ENCODE measurements at regions not wholly inside any gene's neighbourhood (a gene's known extent, or its start where the extent isn't known, plus 50 kb on each side); places are given as distances from the start of the nearest gene placed in this dataset.

- in situ Hi-C loops (cut with HindIII; ENCODE audit: low pct_unique_long_range_greater_than_20kb, low sequenced_read_pairs) = no loop called here
- DNase-seq (ENCODE audit: low read depth, low spot score) = no peak
Observed at GRCh38 chr13:84377106-84377505, 494.8 kb upstream of the SLITRK1 start.

- in situ Hi-C loops (cut with HindIII; ENCODE audit: low pct_unique_long_range_greater_than_20kb, low sequenced_read_pairs) = no loop called here
- DNase-seq (ENCODE audit: low read depth, low spot score) = no peak
Observed at GRCh38 chr13:84366506-84366905, 484.2 kb upstream of the SLITRK1 start.

GRCh38 chr13:84362777-84363176 is 480.5 kb upstream of the SLITRK1 start:
- DNase-seq (ENCODE audit: low read depth, low spot score) = no peak
- in situ Hi-C loops (cut with HindIII; ENCODE audit: low pct_unique_long_range_greater_than_20kb, low sequenced_read_pairs) = no loop called here

- in situ Hi-C loops (cut with HindIII; ENCODE audit: low pct_unique_long_range_greater_than_20kb, low sequenced_read_pairs) = no loop called here
- no peak for DNase-seq (ENCODE audit: low read depth, low spot score)
Observed at GRCh38 chr13:84360822-84361221, 478.5 kb upstream of the SLITRK1 start.

- no peak for DNase-seq (ENCODE audit: low read depth, low spot score)
- in situ Hi-C loops (cut with HindIII; ENCODE audit: low pct_unique_long_range_greater_than_20kb, low sequenced_read_pairs) = no loop called here
Observed at GRCh38 chr13:84358601-84359000, 476.3 kb upstream of the SLITRK1 start.

- DNase-seq (ENCODE audit: low read depth, low spot score) = no peak
- in situ Hi-C loops (cut with HindIII; ENCODE audit: low pct_unique_long_range_greater_than_20kb, low sequenced_read_pairs) = no loop called here
Observed at GRCh38 chr13:84352946-84353345, 470.7 kb upstream of the SLITRK1 start.

- DNase-seq (ENCODE audit: low read depth, low spot score) = no peak
- in situ Hi-C loops (cut with HindIII; ENCODE audit: low pct_unique_long_range_greater_than_20kb, low sequenced_read_pairs) = no loop called here
Observed at GRCh38 chr13:84339456-84339855, 457.2 kb upstream of the SLITRK1 start.

GRCh38 chr13:84332346-84332745 is 450.1 kb upstream of the SLITRK1 start:
- DNase-seq (ENCODE audit: low read depth, low spot score) = no peak
- in situ Hi-C loops (cut with HindIII; ENCODE audit: low pct_unique_long_range_greater_than_20kb, low sequenced_read_pairs) = no loop called here

GRCh38 chr13:84315527-84315926 is 433.3 kb upstream of the SLITRK1 start:
- in situ Hi-C loops (cut with HindIII; ENCODE audit: low pct_unique_long_range_greater_than_20kb, low sequenced_read_pairs) = no loop called here
- no peak for DNase-seq (ENCODE audit: low read depth, low spot score)

- in situ Hi-C loops (cut with HindIII; ENCODE audit: low pct_unique_long_range_greater_than_20kb, low sequenced_read_pairs) = no loop called here
- no peak for DNase-seq (ENCODE audit: low read depth, low spot score)
Observed at GRCh38 chr13:84303035-84303434, 420.8 kb upstream of the SLITRK1 start.

- in situ Hi-C loops (cut with HindIII; ENCODE audit: low pct_unique_long_range_greater_than_20kb, low sequenced_read_pairs) = no loop called here
- DNase-seq (ENCODE audit: low read depth, low spot score) = no peak
Observed at GRCh38 chr13:84297251-84297650, 415.0 kb upstream of the SLITRK1 start.

GRCh38 chr13:84296401-84296800 is 414.1 kb upstream of the SLITRK1 start:
- DNase-seq (ENCODE audit: low read depth, low spot score) = no peak
- in situ Hi-C loops (cut with HindIII; ENCODE audit: low pct_unique_long_range_greater_than_20kb, low sequenced_read_pairs) = no loop called here

GRCh38 chr13:84294576-84294975 is 412.3 kb upstream of the SLITRK1 start:
- DNase-seq (ENCODE audit: low read depth, low spot score) = no peak
- in situ Hi-C loops (cut with HindIII; ENCODE audit: low pct_unique_long_range_greater_than_20kb, low sequenced_read_pairs) = no loop called here

- in situ Hi-C loops (cut with HindIII; ENCODE audit: low pct_unique_long_range_greater_than_20kb, low sequenced_read_pairs) = no loop called here
- no peak for DNase-seq (ENCODE audit: low read depth, low spot score)
Observed at GRCh38 chr13:84290386-84290785, 408.1 kb upstream of the SLITRK1 start.

GRCh38 chr13:84279166-84279565 is 396.9 kb upstream of the SLITRK1 start:
- no peak for DNase-seq (ENCODE audit: low read depth, low spot score)
- in situ Hi-C loops (cut with HindIII; ENCODE audit: low pct_unique_long_range_greater_than_20kb, low sequenced_read_pairs) = no loop called here

- in situ Hi-C loops (cut with HindIII; ENCODE audit: low pct_unique_long_range_greater_than_20kb, low sequenced_read_pairs) = no loop called here
- no peak for DNase-seq (ENCODE audit: low read depth, low spot score)
Observed at GRCh38 chr13:84272877-84273562, 390.7 kb upstream of the SLITRK1 start.

- DNase-seq (ENCODE audit: low read depth, low spot score) = no peak
- in situ Hi-C loops (cut with HindIII; ENCODE audit: low pct_unique_long_range_greater_than_20kb, low sequenced_read_pairs) = no loop called here
Observed at GRCh38 chr13:84265257-84265764, 383.0 kb upstream of the SLITRK1 start.

GRCh38 chr13:84263354-84264069 is 381.2 kb upstream of the SLITRK1 start:
- no peak for DNase-seq (ENCODE audit: low read depth, low spot score)
- in situ Hi-C loops (cut with HindIII; ENCODE audit: low pct_unique_long_range_greater_than_20kb, low sequenced_read_pairs) = no loop called here

- in situ Hi-C loops (cut with HindIII; ENCODE audit: low pct_unique_long_range_greater_than_20kb, low sequenced_read_pairs) = no loop called here
Observed at GRCh38 chr13:84255226-84255797, 373.0 kb upstream of the SLITRK1 start.

More at GRCh38 chr13:84255226-84255797, 373.0 kb upstream of the SLITRK1 start:
- no peak for DNase-seq (ENCODE audit: low read depth, low spot score)

Data from SK-MEL-5 (cell line).